ENCODE measurements at regions not wholly inside any gene's neighbourhood (a gene's known extent, or its start where the extent isn't known, plus 50 kb on each side); places are given as distances from the start of the nearest gene placed in this dataset.

DNA sequence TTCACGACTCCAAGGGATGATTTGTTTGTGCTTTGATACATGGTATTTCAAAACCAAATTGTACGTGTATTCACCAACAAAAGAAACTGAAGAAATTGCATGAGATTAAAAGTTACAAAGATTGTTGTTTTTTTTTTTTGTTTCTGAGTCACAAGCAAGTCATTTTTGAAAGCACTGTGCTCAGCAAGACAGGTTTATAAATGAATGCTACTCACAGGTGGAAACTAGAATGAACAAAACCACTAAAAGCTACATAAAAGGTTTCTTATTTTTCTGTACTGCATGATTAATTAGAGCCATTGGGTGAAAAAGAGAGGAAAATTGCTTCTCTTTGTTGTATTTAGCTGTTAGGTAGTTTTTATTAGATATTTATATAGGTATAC is 90.2 kb upstream of the RIPOR2 start:
- DNase-seq: no peak
- no peaks in the 10 kb centered on the region for H3K36me3 ChIP-seq (ENCODE audit: low read depth, missing control alignments)
- intact Hi-C loops (cut with DNase I; ENCODE audit: low total_unique reads): no loop called here
- 77 to 79% methylated on average over 2 of the region's 2 CpGs for WGBS, 2 donors
- no peak overlapping the region for H3K27ac ChIP-seq
- no peaks in the 10 kb centered on the region for H3K4me1 ChIP-seq
- no peak overlapping the region for H3K4me3 ChIP-seq
- H3K27me3 ChIP-seq: no peaks in the 10 kb centered on the region
- no peaks in the 10 kb centered on the region for H3K9me3 ChIP-seq
- TF ChIP-seq, protein P1, sequence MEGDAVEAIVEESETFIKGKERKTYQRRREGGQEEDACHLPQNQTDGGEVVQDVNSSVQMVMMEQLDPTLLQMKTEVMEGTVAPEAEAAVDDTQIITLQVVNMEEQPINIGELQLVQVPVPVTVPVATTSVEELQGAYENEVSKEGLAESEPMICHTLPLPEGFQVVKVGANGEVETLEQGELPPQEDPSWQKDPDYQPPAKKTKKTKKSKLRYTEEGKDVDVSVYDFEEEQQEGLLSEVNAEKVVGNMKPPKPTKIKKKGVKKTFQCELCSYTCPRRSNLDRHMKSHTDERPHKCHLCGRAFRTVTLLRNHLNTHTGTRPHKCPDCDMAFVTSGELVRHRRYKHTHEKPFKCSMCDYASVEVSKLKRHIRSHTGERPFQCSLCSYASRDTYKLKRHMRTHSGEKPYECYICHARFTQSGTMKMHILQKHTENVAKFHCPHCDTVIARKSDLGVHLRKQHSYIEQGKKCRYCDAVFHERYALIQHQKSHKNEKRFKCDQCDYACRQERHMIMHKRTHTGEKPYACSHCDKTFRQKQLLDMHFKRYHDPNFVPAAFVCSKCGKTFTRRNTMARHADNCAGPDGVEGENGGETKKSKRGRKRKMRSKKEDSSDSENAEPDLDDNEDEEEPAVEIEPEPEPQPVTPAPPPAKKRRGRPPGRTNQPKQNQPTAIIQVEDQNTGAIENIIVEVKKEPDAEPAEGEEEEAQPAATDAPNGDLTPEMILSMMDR (IDR thresholded peaks at IDR 0.05): no peak
- TF ChIP-seq POLR2A (IDR thresholded peaks at IDR 0.05): no peak

DNA sequence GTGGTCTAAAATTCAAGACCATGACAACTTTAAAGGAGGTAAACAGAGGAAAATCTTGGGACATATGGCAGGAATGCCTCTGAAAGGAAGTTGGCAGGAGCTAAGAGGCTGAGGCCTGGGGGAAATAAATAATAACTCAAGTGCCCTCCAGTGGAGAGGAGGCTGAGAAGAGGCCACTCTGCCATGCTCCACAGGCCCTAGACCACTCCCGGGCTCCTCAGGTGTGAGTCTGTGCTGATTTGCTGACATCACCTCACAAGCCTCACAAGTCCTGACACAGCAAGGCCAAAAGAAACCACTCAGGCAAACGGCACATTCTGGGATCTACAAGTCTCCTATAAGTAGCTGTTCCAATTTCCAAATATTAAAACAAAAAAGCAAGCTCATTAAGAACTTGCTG is 91.0 kb upstream of the RIPOR2 start:
- Histone ChIP-seq H3K27me3 (no peaks in the 10 kb centered on the region), H3K4me1 (no peaks in the 10 kb centered on the region), H3K4me3 (no peak overlapping the region), H3K27ac (no peak overlapping the region), H3K9me3 (no peaks in the 10 kb centered on the region), H3K36me3 (ENCODE audit: low read depth, missing control alignments) (no peaks in the 10 kb centered on the region)
- 41 to 58% methylated on average over 2 of the region's 2 CpGs for WGBS, 2 donors
- DNase-seq: no peak
- intact Hi-C loops (cut with DNase I; ENCODE audit: low total_unique reads): no loop called here
- TF ChIP-seq, protein P1 (IDR thresholded peaks at IDR 0.05): no peak
- TF ChIP-seq POLR2A (IDR thresholded peaks at IDR 0.05): no peak

DNA sequence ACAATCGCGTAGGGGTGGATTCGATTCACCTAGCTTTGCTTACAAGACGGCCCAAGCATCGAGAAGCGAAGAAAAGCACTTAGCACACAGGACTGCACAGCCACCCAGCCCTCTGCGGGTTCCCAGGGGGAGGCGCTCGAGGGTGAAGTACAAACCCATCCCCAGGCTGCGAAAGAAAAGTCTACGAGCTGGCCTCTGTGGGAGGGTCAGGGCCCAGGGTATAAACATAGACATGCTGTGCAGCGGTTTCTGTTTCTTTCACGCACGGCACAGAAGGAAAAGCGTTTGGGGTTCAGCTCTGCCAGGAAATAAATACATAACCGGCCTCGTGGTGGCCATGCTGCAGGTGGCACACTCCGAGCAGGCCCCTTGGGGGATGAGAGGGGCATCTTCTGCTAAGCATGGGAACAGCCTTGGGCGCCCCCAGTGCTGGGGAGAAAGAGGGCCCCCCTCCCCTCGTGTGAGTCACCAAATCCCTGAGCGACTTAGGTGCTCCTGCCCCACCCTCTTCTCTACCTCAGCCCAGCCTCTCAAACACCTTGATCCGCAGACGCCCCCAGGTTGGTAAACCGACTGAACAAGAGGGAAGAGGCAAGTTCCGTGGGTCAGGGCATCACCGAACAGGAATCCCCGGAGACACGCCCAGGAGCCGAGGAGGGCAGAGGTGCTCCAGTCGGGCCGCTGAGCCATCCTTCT is 91.6 kb upstream of the RIPOR2 start:
- Histone ChIP-seq H3K27me3 (no peaks in the 10 kb centered on the region), H3K4me1 (no peaks in the 10 kb centered on the region), H3K9me3 (no peaks in the 10 kb centered on the region), H3K4me3 (peak overlapping the region in 1 of 2 donors; percentile 10), H3K27ac (no peak overlapping the region), H3K36me3 (ENCODE audit: low read depth, missing control alignments) (no peaks in the 10 kb centered on the region)
- DNase-seq: no peak
- WGBS, 2 donors: 62 to 67% methylated on average over 23 to 30 of the region's 31 CpGs
- intact Hi-C loops (cut with DNase I; ENCODE audit: low total_unique reads): no loop called here
- TF ChIP-seq, protein P1 (IDR thresholded peaks at IDR 0.05): no peak
- TF ChIP-seq POLR2A (IDR thresholded peaks at IDR 0.05): no peak

DNA sequence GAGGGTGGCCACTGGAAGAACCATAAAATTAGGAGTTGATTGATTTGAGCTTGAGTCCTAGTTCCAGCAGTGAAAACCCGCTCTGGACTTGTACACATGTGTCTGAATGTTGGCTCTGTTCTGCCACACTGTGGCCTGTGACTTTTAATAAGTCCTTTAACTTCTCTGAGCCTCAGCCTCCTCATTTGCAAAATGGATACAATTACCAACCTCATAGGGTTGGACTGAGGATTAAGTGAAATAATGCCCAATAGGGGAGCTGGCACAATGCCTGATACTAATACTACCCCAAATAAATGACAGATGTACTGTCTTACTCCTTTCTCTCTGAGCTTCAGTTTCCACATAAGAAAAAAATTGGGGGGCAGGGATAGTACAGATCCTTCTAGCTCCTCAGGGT is 92.6 kb upstream of the RIPOR2 start:
- H3K4me3 ChIP-seq: no peak overlapping the region
- H3K9me3 ChIP-seq: no peaks in the 10 kb centered on the region
- intact Hi-C loops (cut with DNase I; ENCODE audit: low total_unique reads): no loop called here
- DNase-seq: no peak
- no peak overlapping the region for H3K27ac ChIP-seq
- no peaks in the 10 kb centered on the region for H3K4me1 ChIP-seq
- 92% methylated on average over 1 of the region's 1 CpG for WGBS, 2 donors
- H3K36me3 ChIP-seq (ENCODE audit: low read depth, missing control alignments): no peaks in the 10 kb centered on the region
- no peaks in the 10 kb centered on the region for H3K27me3 ChIP-seq
- TF ChIP-seq, protein P1 (IDR thresholded peaks at IDR 0.05): no peak
- TF ChIP-seq POLR2A (IDR thresholded peaks at IDR 0.05): no peak

DNA sequence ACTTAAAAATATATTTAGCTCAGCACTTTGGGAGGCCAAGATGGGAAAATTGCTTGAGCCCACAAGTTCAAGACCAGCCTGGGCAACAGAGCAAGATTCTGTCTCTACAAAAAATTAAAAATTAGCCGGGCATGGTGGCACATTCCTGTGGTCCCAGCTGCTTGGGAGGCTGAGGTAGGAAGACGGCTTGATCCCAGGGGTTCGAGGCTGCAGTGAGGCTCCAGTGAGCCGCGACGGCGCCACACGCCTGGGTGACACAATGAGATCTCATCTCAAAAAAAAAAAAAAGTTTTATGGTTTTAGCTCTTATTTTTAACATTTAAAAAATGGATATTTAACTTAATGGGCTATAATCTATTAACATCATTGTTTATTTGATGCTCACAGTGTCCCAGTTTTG is 97.2 kb upstream of the RIPOR2 start:
- TF ChIP-seq POLR2A (IDR thresholded peaks at IDR 0.05): no peak
- TF ChIP-seq, protein P1 (IDR thresholded peaks at IDR 0.05): no peak
- H3K9me3 ChIP-seq: no peaks in the 10 kb centered on the region
- no peaks in the 10 kb centered on the region for H3K4me1 ChIP-seq
- intact Hi-C loops (cut with DNase I; ENCODE audit: low total_unique reads): no loop called here
- no peak overlapping the region for H3K4me3 ChIP-seq
- 94 to 97% methylated on average over 8 of the region's 8 CpGs for WGBS, 2 donors
- H3K27me3 ChIP-seq: no peaks in the 10 kb centered on the region
- no peaks in the 10 kb centered on the region for H3K36me3 ChIP-seq (ENCODE audit: low read depth, missing control alignments)
- no peak overlapping the region for H3K27ac ChIP-seq
- DNase-seq: no peak
